HepG2 (cell line): ENCODE measurements at regions not wholly inside any gene's neighbourhood (a gene's known extent, or its start where the extent isn't known, plus 50 kb on each side); places are given as distances from the start of the nearest gene placed in this dataset.
A peak's percentile ranks its signal among the peaks of the same experiment; 100 is the strongest.

Experiments used
- ARNT ChIP-seq: fragments of 450-650 bp; IDR thresholded peaks from 2 replicates; pipeline ENCODE4 v1.6.1; 2017
- CBX2 ChIP-seq, 2 experiments: fragments of 200-600 bp in 1 of 2; sonication (generic); formaldehyde crosslinking in 1 of 2; IDR thresholded peaks; 2 replicates each; pipeline versions ENCODE4 v1.7.0 to v1.8.1; 2018 to 2022; ENCODE audit warnings: low read depth in 2 of 2, low read length in 1 of 2, mild to moderate bottlenecking in 1 of 2, missing genetic modification reagents in 1 of 2
- CEBPG ChIP-seq: IDR thresholded peaks from 2 replicates; pipeline ENCODE4 v1.6.1; 2016
- CHCHD3 ChIP-seq: sonication (generic); formaldehyde crosslinking; IDR thresholded peaks from 2 replicates; pipeline ENCODE4 v1.8.0; 2022; ENCODE audit warnings: mild to moderate bottlenecking, missing genetic modification reagents, moderate library complexity
- CHD4 ChIP-seq: fragments of 200-600 bp; sonication (generic); IDR thresholded peaks from 2 replicates; pipeline ENCODE4 v1.7.0; 2017; ENCODE audit warnings: mild to moderate bottlenecking, low read length, borderline replicate concordance
- FOSL2 ChIP-seq: sonication (generic); formaldehyde crosslinking; IDR thresholded peaks from 2 replicates; pipeline ENCODE4 v1.4.0; 2020; ENCODE audit warnings: missing genetic modification reagents
- FOXA3 ChIP-seq: IDR thresholded peaks from 2 replicates; pipeline ENCODE4 v1.6.1; 2016; ENCODE audit warnings: missing genetic modification reagents, missing compliant biosample characterization
- GFI1 ChIP-seq: sonication (generic); formaldehyde crosslinking; IDR thresholded peaks from 2 replicates; pipeline ENCODE4 v1.5.0; 2020; ENCODE audit warnings: missing genetic modification reagents, mild to moderate bottlenecking, borderline replicate concordance
- ISL2 ChIP-seq: sonication (generic); formaldehyde crosslinking; IDR thresholded peaks from 2 replicates; pipeline ENCODE4 v1.5.0; 2020; ENCODE audit warnings: missing genetic modification reagents
- KAT7 ChIP-seq: IDR thresholded peaks from 2 replicates; pipeline ENCODE4 v1.6.1; 2018; ENCODE audit warnings: borderline replicate concordance, missing compliant biosample characterization
- MYNN ChIP-seq: sonication (generic); formaldehyde crosslinking; IDR thresholded peaks from 2 replicates; pipeline ENCODE4 v1.4.0; 2020; ENCODE audit warnings: mild to moderate bottlenecking, low read depth, missing genetic modification reagents
- NFE2L2 ChIP-seq: fragments of 150-350 bp; IDR thresholded peaks from 2 replicates; pipeline ENCODE4 v1.6.1; 2014; ENCODE audit warnings: low read length
- PHF5A ChIP-seq: IDR thresholded peaks from one replicate; pipeline ENCODE4 v1.6.1; 2018; ENCODE audit warnings: low read depth, missing genetic modification reagents; ENCODE audit not compliant: unreplicated experiment
- PPARG ChIP-seq: conservative IDR thresholded peaks from 2 replicates; pipeline ENCODE4 v1.6.1; 2016; ENCODE audit warnings: missing biosample characterization, missing genetic modification reagents
- ZC3H13 ChIP-seq: sonication (generic); formaldehyde crosslinking; IDR thresholded peaks from 2 replicates; pipeline ENCODE4 v1.8.1; 2023; ENCODE audit warnings: mild to moderate bottlenecking, missing genetic modification reagents, moderate library complexity
- ZKSCAN8 ChIP-seq: IDR thresholded peaks from 2 replicates; pipeline ENCODE4 v1.6.1; 2016; ENCODE audit warnings: borderline replicate concordance, missing genetic modification reagents, missing compliant biosample characterization
- ZNF224 ChIP-seq: sonication (generic); formaldehyde crosslinking; IDR thresholded peaks from 2 replicates; pipeline ENCODE4 v1.5.0; 2020; ENCODE audit warnings: mild to moderate bottlenecking, missing genetic modification reagents
- ZNF331 ChIP-seq: sonication (generic); formaldehyde crosslinking; IDR thresholded peaks from 2 replicates; pipeline ENCODE4 v1.4.0; 2020; ENCODE audit warnings: missing genetic modification reagents
- ZNF577 ChIP-seq: sonication (generic); formaldehyde crosslinking; IDR thresholded peaks from 2 replicates; pipeline ENCODE4 v1.4.0; 2020; ENCODE audit warnings: mild to moderate bottlenecking, low read depth, missing genetic modification reagents, borderline replicate concordance
- ZNF589 ChIP-seq: sonication (generic); formaldehyde crosslinking; conservative IDR thresholded peaks from 2 replicates; pipeline ENCODE4 v1.8.0; 2022; ENCODE audit warnings: mild to moderate bottlenecking, moderate library complexity, missing genetic modification reagents
- ZNF749 ChIP-seq: sonication (generic); formaldehyde crosslinking; IDR thresholded peaks from 2 replicates; pipeline ENCODE4 v1.8.0; 2022; ENCODE audit warnings: mild to moderate bottlenecking, missing genetic modification reagents, moderate library complexity, borderline replicate concordance
- ZNF83 ChIP-seq: sonication (generic); formaldehyde crosslinking; IDR thresholded peaks from 2 replicates; pipeline ENCODE4 v1.4.0; 2020; ENCODE audit warnings: missing genetic modification reagents, mild to moderate bottlenecking, borderline replicate concordance
- TF ChIP-seq, protein P1 (sequence below): sonication (generic); formaldehyde crosslinking; IDR thresholded peaks from 2 replicates; pipeline ENCODE4 v1.4.0; 2020; ENCODE audit warnings: mild to moderate bottlenecking, missing genetic modification reagents
- TF ChIP-seq, protein P2 (sequence below): sonication (generic); formaldehyde crosslinking; IDR thresholded peaks from 2 replicates; pipeline ENCODE4 v1.5.1; 2020; ENCODE audit warnings: mild to moderate bottlenecking, missing genetic modification reagents, borderline replicate concordance

DNA sequence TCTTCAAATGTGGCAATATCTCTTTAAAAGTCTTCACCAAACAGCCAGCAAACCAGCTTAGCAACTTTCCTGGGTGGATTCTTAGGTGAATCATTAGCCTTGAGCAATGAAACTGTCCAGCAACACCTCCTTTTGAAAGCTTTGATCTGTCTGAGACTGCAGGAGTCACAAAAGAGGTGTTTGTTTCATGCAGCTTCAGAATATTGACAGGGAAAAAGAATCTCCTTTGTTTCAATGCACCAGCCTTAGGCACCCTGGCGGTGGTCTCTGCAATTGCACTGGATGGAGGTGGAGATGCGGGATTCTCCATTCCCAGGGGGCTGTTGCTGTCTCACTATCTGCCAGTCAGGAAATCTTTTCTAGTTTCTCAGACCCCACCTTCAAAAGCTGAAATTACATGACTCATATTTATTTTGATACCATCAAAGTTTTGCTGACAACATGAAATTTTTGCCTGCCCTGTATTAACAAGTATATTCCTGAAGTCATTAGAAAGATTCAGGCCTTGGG is 76.0 kb upstream of the DSG1 start (continued):
- TF ChIP-seq MYNN (CRISPR knock-in tag) = no peak
- TF ChIP-seq ZNF331 (CRISPR knock-in tag) = peak; percentile 69; the same call in 1 of the 2 replicates
- TF ChIP-seq, protein P1, sequence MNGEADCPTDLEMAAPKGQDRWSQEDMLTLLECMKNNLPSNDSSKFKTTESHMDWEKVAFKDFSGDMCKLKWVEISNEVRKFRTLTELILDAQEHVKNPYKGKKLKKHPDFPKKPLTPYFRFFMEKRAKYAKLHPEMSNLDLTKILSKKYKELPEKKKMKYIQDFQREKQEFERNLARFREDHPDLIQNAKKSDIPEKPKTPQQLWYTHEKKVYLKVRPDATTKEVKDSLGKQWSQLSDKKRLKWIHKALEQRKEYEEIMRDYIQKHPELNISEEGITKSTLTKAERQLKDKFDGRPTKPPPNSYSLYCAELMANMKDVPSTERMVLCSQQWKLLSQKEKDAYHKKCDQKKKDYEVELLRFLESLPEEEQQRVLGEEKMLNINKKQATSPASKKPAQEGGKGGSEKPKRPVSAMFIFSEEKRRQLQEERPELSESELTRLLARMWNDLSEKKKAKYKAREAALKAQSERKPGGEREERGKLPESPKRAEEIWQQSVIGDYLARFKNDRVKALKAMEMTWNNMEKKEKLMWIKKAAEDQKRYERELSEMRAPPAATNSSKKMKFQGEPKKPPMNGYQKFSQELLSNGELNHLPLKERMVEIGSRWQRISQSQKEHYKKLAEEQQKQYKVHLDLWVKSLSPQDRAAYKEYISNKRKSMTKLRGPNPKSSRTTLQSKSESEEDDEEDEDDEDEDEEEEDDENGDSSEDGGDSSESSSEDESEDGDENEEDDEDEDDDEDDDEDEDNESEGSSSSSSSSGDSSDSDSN (CRISPR knock-in tag) = no peak
- TF ChIP-seq ZNF749 (CRISPR knock-in tag) = no peak
- no peak for TF ChIP-seq CBX2 (IDR thresholded peaks at IDR 0.05; ENCODE audit: low read depth, low read length)
- no peak for TF ChIP-seq CBX2 (CRISPR knock-in tag; IDR thresholded peaks at IDR 0.05; ENCODE audit: low read depth)
- no peak for TF ChIP-seq ZNF224 (CRISPR knock-in tag)
- peak; percentile 55; the same call in 1 of the 2 replicates for TF ChIP-seq ZKSCAN8 (CRISPR knock-in tag)
- peak; percentile 30; the same call in 1 of the 2 replicates for TF ChIP-seq GFI1 (CRISPR knock-in tag)
- peak; percentile 84 for TF ChIP-seq CEBPG (CRISPR knock-in tag)
- TF ChIP-seq ISL2 (CRISPR knock-in tag) = peak; percentile 85
- TF ChIP-seq KAT7 (CRISPR knock-in tag) = no peak
- TF ChIP-seq PHF5A (CRISPR knock-in tag) = no peak
- no peak for TF ChIP-seq ZNF589 (CRISPR knock-in tag)
- TF ChIP-seq CHD4 = peak; percentile 71; the same call in 1 of the 2 replicates
- TF ChIP-seq, protein P2, sequence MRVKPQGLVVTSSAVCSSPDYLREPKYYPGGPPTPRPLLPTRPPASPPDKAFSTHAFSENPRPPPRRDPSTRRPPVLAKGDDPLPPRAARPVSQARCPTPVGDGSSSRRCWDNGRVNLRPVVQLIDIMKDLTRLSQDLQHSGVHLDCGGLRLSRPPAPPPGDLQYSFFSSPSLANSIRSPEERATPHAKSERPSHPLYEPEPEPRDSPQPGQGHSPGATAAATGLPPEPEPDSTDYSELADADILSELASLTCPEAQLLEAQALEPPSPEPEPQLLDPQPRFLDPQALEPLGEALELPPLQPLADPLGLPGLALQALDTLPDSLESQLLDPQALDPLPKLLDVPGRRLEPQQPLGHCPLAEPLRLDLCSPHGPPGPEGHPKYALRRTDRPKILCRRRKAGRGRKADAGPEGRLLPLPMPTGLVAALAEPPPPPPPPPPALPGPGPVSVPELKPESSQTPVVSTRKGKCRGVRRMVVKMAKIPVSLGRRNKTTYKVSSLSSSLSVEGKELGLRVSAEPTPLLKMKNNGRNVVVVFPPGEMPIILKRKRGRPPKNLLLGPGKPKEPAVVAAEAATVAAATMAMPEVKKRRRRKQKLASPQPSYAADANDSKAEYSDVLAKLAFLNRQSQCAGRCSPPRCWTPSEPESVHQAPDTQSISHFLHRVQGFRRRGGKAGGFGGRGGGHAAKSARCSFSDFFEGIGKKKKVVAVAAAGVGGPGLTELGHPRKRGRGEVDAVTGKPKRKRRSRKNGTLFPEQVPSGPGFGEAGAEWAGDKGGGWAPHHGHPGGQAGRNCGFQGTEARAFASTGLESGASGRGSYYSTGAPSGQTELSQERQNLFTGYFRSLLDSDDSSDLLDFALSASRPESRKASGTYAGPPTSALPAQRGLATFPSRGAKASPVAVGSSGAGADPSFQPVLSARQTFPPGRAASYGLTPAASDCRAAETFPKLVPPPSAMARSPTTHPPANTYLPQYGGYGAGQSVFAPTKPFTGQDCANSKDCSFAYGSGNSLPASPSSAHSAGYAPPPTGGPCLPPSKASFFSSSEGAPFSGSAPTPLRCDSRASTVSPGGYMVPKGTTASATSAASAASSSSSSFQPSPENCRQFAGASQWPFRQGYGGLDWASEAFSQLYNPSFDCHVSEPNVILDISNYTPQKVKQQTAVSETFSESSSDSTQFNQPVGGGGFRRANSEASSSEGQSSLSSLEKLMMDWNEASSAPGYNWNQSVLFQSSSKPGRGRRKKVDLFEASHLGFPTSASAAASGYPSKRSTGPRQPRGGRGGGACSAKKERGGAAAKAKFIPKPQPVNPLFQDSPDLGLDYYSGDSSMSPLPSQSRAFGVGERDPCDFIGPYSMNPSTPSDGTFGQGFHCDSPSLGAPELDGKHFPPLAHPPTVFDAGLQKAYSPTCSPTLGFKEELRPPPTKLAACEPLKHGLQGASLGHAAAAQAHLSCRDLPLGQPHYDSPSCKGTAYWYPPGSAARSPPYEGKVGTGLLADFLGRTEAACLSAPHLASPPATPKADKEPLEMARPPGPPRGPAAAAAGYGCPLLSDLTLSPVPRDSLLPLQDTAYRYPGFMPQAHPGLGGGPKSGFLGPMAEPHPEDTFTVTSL (CRISPR knock-in tag) = 0 out of 2 replicates have a peak, but pooled peaks have one; percentile 66
- no peak for TF ChIP-seq ZNF83 (CRISPR knock-in tag)
- TF ChIP-seq FOSL2 (CRISPR knock-in tag) = peak; percentile 94
- TF ChIP-seq FOXA3 (CRISPR knock-in tag) = peak; percentile 89
- no peak for TF ChIP-seq ARNT
- TF ChIP-seq ZNF577 (CRISPR knock-in tag) = no peak
- no peak for TF ChIP-seq CHCHD3 (CRISPR knock-in tag)
- no peak for TF ChIP-seq NFE2L2
- no peak for TF ChIP-seq ZC3H13 (CRISPR knock-in tag)
- peak; percentile 77; the same call in 1 of the 2 replicates for TF ChIP-seq PPARG
